ENCODE measurements at regions not wholly inside any gene's neighbourhood (a gene's known extent, or its start where the extent isn't known, plus 50 kb on each side); places are given as distances from the start of the nearest gene placed in this dataset.

GRCh38 chr3:34569437-34569836 is 771.0 kb downstream of the PDCD6IP start:
- no peak for TF ChIP-seq POLR2A (IDR thresholded peaks at IDR 0.05)
- TF ChIP-seq, protein P1, sequence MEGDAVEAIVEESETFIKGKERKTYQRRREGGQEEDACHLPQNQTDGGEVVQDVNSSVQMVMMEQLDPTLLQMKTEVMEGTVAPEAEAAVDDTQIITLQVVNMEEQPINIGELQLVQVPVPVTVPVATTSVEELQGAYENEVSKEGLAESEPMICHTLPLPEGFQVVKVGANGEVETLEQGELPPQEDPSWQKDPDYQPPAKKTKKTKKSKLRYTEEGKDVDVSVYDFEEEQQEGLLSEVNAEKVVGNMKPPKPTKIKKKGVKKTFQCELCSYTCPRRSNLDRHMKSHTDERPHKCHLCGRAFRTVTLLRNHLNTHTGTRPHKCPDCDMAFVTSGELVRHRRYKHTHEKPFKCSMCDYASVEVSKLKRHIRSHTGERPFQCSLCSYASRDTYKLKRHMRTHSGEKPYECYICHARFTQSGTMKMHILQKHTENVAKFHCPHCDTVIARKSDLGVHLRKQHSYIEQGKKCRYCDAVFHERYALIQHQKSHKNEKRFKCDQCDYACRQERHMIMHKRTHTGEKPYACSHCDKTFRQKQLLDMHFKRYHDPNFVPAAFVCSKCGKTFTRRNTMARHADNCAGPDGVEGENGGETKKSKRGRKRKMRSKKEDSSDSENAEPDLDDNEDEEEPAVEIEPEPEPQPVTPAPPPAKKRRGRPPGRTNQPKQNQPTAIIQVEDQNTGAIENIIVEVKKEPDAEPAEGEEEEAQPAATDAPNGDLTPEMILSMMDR (IDR thresholded peaks at IDR 0.05 in 8 of 11, conservative IDR thresholded peaks at IDR 0.05 in 3 of 11) = no peak

All from spleen (tissue), 7 donors.